Cerebellar nuclear complex (tissue), 1 donor: ENCODE measurements at regions not wholly inside any gene's neighbourhood (a gene's known extent, or its start where the extent isn't known, plus 50 kb on each side); places are given as distances from the start of the nearest gene placed in this dataset.

Experiments
- DNase-seq, 2 experiments: peaks; one replicate each; lab custom pipeline; 2025; lab: John Stamatoyannopoulos, UW

DNA sequence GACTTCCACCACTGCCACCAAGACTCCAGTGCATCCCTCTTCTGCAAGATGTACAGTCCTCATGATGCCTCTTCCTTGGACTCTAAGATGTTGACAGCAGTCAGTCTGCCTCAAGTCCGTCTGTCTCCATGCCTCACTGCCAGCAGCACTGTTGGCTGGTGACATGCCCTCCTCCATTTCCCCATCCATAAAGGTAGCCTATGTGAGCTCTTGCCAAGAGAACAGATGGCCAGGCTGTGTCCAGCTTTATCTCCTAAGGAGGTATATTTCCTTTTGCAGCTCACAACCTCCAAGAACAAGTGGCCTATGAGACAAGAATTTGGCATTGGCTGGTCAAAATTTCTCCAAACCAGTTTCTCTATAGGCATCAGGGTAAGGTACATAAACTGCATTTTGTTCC lies 149.3 kb upstream of the HNRNPA3 start:
- peak; percentile 68 to 77 for DNase-seq

GRCh38 chr2:177064422-177064821 lies 148.2 kb upstream of the HNRNPA3 start:
- no peak for DNase-seq

DNA sequence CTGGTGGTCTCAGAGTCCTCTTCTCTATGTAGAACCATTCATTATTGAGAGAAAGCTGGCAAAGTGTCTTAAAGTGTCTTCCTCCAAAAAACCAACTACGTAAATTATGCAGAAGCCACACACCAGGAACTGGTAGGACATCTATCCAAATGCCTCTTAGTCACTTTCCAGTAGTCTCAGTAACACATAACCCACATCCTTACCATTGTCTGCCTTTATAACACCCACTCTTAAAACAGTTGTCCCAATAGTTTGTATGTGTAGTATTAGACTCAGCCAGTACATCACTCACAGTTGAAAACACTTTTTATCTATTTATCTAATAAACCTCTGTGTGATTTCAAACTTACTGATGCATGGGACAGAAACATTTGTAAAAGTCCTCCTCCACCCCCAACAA lies 143.6 kb upstream of the HNRNPA3 start:
- no peak for DNase-seq

GRCh38 chr2:177072090-177072489 lies 140.5 kb upstream of the HNRNPA3 start:
- no peak for DNase-seq

DNA sequence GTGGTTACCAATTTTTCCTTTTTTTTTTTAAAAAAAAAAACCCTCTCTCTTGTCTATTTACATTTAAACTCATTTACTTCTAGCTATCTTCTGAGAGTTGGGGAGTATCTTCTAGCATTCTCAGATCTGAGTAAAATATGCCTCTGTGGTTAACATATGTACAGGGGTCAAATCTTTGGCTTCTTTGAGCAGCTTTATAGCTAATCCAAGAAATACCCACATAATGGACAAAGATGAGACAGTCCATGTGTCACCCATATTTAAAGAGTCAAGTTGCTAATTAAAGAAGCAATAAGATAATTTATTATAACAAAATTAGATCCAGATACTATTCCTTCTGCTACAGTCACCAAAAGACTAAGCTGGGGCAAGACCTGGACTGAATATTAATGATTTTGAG lies 139.0 kb upstream of the HNRNPA3 start:
- DNase-seq, result no peak

DNA sequence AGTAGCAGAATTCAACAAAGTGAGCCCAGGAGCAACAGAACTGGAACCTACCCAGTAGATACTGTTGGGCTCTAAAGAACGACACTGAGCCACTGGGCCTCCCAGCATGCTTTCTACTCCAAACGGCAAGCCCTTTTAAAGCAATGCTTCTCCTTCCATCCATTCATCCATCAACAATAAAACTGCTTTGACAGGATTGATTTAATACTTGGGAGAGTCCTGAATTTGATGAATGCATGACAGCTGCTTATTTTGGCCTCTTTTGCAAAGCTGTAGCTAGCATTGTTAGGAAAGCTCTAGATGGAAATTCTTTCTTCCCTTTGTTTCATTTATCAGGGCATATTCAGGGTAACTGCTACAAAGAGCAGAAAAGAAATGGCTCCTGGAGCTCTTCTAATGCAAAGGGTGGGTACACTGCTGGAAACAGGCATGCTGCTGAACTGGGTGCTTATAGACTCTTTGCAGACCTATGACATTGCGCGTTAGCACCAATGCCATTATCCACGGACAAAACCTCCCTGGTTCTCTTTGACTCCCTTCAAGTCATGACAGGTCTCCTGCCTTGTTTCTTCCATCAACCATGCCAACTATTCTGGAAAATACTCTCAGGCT lies 138.4 kb upstream of the HNRNPA3 start:
- no peak for DNase-seq

DNA sequence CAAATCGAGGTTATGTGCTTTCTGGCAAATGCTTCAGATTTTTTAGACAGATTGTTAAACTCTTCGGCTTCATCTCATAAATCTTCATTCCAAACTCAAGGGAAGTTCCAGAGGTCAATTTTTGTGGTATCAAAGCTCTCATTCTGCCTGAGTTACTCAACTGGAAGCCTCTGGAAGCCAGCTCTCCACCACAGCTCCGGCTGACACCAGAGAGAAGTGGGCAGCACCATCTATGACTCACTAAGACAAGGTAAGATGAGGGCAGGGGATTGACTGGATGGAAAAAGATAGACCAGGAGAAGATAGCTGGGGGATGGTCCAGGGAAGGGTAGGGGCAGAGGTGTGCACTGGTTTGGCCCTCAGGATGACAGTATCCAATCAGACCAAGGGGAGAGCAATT lies 137.3 kb upstream of the HNRNPA3 start:
- DNase-seq, result no peak

DNA sequence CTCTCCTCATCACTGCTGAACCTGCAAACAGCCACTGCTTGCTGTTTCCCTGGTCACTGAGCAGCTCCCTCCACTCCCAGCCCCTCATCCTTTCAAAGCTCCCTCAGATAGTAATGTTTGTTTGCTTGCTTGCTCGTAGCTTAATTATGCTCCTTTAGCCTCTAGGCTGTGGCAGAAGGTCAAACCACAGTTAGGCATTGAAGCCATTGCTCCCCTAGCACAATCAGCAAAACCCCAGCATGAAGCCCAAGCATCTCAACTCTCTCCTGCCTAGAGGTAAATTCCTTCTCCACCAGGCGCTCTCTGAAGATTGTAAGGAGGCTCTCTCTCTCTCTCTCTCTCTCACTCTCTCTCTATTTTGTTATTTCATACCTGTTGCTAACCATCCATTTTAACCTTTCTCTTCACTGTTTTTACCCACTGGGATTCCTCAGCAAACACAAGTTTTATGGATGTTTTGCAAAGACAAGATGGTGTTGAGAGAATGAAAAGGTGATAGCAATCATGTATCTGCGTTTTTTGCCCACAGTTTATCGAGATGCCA lies 135.9 kb upstream of the HNRNPA3 start:
- no peak for DNase-seq

GRCh38 chr2:177077778-177078177 lies 134.8 kb upstream of the HNRNPA3 start:
- DNase-seq, result no peak

GRCh38 chr2:177078416-177078815 lies 134.2 kb upstream of the HNRNPA3 start:
- DNase-seq, result peak in 1 of 2 experiments; percentile 5

- no peak for DNase-seq
Measured at GRCh38 chr2:177078855-177079254, 133.7 kb upstream of the HNRNPA3 start.

GRCh38 chr2:177080746-177081284 lies 131.8 kb upstream of the HNRNPA3 start:
- no peak for DNase-seq

DNA sequence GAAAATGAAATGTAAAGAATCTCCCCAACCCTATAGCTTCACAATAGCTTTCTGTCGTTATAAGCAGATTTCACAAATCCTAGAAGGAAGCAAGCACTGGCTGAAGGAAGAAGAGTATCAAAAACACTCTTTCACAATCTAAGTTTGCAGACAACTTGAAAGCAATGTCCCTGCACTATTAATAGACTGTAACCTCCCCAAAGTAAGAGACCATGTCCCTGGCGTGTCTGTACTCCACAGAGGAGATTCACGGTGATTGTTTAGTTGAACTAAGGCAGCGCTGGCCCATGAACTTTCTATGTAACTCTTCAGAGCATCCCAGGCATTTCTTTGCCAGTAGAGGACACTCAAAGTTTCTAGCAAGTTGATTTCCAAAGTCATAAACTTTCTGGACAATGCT lies 128.0 kb upstream of the HNRNPA3 start:
- DNase-seq, result no peak

- DNase-seq, result no peak
Measured at GRCh38 chr2:177088529-177088928, 124.1 kb upstream of the HNRNPA3 start.

DNA sequence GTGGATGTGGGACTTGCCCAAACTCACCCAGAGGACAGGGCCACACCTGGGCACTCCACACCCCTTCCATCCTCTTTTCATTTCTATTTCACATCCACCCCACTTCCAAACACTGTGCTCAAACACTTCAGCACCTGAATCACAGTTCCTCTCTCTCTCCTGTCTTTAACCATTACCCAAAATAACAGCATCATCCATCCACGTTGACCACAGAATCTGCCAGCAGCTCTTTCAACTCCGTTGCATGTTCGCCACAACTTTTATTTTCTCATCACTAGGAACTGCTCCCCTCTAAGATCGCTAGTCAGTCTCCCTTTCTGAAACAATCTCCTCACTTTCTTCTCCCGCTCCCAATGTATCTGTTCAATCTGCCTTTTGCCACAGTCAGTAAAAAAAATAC lies 121.6 kb upstream of the HNRNPA3 start:
- no peak for DNase-seq

DNA sequence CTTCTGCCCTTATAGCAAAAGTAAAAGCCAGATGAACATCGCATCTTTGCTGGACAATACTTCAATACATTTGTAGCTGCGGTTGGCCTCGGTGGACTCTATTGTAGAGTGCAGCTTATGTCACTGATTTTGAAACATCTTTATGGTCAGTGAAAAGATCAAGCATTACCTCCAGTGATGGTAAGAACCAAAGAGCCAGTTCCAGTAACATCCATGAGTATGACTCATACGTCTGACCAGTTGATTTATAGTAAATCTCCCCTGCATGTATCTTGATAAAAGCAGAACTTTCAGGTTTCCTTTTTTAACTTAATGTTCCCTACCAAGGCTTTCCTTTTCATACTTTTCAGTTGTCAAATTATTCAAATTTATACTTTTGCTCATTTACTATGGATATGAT lies 119.2 kb upstream of the HNRNPA3 start:
- no peak for DNase-seq

DNA sequence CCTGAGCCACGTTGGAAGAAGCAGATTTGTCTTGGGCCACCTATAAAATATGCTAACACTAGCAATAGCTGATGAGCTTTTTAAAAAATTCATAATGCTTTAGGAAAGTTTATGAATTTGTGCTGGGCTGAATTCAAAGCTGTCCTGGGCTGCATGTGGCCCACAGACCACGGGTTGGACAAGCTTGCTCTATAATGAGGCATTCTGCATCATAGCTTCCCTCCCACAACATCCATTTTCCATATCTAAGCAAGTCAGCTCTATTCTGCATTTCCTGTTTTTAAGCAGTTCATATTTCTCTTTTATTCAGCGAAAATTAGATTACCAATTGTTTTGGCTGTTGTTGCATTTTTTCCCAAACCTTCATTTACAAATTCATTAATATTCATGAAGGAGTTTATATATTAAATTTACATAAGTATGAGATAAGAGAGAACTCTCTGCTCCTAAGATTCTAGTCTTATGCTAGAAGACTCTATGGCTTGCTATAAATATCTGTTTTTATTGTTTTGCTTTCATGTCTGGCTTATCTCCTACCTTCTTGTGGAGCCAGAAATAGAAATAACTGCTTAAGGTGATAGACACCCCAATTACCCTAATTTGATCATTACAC lies 114.5 kb upstream of the HNRNPA3 start:
- DNase-seq, result no peak

DNA sequence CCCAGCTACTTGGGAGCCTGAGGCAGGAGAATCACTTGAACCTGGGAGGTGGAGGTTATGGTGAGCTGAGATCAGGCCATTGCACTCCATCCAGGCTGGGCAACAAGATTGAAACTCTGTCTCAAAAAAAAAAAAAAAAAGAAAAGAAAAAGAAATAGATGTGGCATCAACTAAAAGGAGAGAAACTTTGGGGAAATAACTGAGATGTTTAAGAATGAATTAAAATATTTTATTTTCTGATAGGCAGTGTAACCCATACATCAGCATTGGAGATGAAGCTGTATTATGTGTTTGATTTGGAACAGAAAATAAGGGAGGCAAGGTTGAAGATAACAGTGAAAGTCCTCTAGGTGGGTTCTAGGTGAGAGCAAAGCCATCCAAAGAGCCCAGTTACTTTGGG lies 110.7 kb upstream of the HNRNPA3 start:
- no peak for DNase-seq

DNA sequence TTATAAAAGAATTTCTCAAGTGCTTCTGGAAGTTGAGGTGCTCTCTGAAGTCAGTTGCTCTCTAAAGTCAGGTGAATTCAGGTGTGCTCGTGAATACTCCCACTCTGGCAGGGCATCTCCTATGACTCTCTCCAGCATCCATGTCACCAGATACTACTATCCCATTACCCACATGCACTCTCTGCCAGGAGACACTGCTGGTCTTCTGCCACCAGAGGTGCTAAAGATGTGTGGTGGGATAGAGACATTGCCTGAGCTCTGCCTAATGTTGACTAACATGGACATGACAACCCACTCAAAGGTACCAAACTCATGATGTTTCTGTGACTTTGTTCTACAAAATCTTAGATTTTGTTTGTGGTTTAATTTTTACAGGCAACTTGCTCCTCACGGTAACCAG lies 106.4 kb upstream of the HNRNPA3 start:
- no peak for DNase-seq

DNA sequence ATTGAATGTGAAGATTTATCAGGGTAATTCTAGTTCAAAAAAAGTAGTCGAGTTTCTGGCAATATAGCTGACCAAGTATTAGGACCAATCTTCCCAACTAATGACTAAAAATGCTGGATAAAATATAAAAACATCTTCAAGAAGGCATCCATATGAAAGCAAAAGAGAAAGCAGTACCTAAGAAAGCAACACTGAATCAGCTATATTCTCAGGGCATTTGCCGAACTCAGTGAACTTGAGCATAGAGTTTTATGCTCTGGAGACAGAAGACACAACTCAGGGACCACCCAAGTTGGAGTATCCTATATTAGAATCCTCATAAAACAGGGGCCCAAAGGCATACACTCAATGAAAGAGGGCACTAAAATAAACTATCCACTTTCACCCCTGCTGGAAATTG lies 103.7 kb upstream of the HNRNPA3 start:
- no peak for DNase-seq

DNA sequence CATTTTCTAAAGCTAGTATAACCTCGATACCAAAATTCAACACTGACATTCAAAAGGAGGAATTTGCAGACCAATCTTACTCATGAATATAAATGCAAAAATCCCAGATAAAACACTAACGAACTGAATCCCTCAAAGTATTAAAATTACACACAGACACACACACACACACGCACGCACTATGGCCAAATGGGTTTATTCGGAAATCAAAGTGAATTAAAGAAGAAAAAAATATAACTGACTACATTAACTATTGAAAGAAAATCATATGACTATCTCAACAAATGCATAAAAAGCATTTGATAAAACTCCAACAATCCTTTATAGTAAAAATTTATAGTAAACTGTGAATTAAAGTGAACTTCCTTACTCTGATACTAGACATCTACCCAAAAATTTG lies 97.9 kb upstream of the HNRNPA3 start:
- no peak for DNase-seq

DNA sequence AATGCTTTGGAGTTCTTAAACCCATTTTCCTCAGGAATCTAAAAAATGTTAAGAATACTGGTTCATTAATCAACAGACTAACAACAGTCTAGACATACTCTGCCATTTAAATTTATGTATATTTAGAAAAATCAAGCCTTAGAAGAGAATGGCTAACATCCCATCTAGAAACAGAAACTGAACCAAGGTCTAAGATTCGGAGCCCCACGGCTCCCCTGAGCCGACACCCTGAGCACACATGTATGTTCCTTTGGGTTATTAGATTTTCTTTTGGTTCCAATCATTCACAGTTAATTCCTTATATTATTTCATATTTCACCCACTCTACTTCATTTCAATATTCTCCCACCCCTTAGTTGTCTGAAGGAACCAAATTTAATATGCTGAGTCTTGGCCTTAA lies 94.8 kb upstream of the HNRNPA3 start:
- DNase-seq, result no peak

- peak in 1 of 2 experiments; percentile 64 for DNase-seq
Measured at GRCh38 chr2:177118636-177119035, 94.0 kb upstream of the HNRNPA3 start.

GRCh38 chr2:177119099-177119498 lies 93.5 kb upstream of the HNRNPA3 start:
- no peak for DNase-seq
